Psoas muscle (tissue), 7 donors: ENCODE measurements at regions not wholly inside any gene's neighbourhood (a gene's known extent, or its start where the extent isn't known, plus 50 kb on each side); places are given as distances from the start of the nearest gene placed in this dataset.

Experiments
- ATAC-seq, 4 donors: fragments of 200-7000 bp; cut with Tn5 transposase; one replicate each; pipeline ENCODE4 v1.9.1; 2020; ENCODE audit warnings: moderate library complexity in 3 of 4, mild to moderate bottlenecking in 2 of 4
- DNase-seq, 2 donors: peaks; one replicate each; pipeline ENCODE4 v3.0.0-alpha.2; 2020
- H3K27ac ChIP-seq: fragments of 200-600 bp; one replicate; pipeline ENCODE4 v1.8.0; 2022
- H3K27me3 ChIP-seq, 3 donors: fragments of 200-600 bp in 1 of 3; one replicate each; pipeline versions ENCODE4 v1.6.1 to v1.8.0; 2013 to 2022; ENCODE audit warnings: low read length in 2 of 3, mild to moderate bottlenecking in 2 of 3, moderate library complexity in 1 of 3; ENCODE audit not compliant: insufficient read depth in 3 of 3
- H3K36me3 ChIP-seq, 2 donors: fragments of 200-600 bp in 1 of 2; one replicate each; pipeline versions ENCODE4 v1.6.1 to v1.8.0; 2013 to 2022; ENCODE audit warnings: low read depth in 1 of 2, mild to moderate bottlenecking in 1 of 2, moderate library complexity in 1 of 2; ENCODE audit not compliant: insufficient read depth in 1 of 2
- H3K4me1 ChIP-seq: fragments of 200-600 bp; one replicate; pipeline ENCODE4 v1.8.0; 2022
- H3K4me3 ChIP-seq: fragments of 200-600 bp; one replicate; pipeline ENCODE4 v1.8.0; 2022; ENCODE audit warnings: mild to moderate bottlenecking
- H3K9me3 ChIP-seq: fragments of 200-600 bp; one replicate; pipeline ENCODE4 v1.8.0; 2022
- WGBS, 3 donors: extraction: QIAGEN DNeasy Blood & Tissue Kit; methylation state at CpG; one replicate each; pipeline versions ENCODE4 v1.1.6 to v1.1.7; 2013; 5-methylcytosine and 5-hydroxymethylcytosine counted together
- intact Hi-C, 2 donors: fragments of 100-400 bp; cut with DNase I; formaldehyde crosslinking; loops; one replicate each; pipeline versions ENCODE4 v1.11.0 to v1.14.2; 2022
- TF ChIP-seq, protein P1 (sequence below): fragments of 200-600 bp; IDR thresholded peaks from one replicate; pipeline ENCODE4 v1.8.0; 2022; ENCODE audit warnings: antibody characterized with exemption
- donor health status: healthy with polysubstance abuse.
- donor health status: DM: no; HTN: no; CAD: no; lungs with moderate emphysema.
- donor health status: Bipolar disorder and iron deficiency.
- donor health status: healthy.
- donor health status: DM: yes; HTN: yes; CAD: no.
- donor health status: DM: no; HTN: no; CAD: no.
- donor health status: DM: yes; HTN: yes; CAD: no.

DNA sequence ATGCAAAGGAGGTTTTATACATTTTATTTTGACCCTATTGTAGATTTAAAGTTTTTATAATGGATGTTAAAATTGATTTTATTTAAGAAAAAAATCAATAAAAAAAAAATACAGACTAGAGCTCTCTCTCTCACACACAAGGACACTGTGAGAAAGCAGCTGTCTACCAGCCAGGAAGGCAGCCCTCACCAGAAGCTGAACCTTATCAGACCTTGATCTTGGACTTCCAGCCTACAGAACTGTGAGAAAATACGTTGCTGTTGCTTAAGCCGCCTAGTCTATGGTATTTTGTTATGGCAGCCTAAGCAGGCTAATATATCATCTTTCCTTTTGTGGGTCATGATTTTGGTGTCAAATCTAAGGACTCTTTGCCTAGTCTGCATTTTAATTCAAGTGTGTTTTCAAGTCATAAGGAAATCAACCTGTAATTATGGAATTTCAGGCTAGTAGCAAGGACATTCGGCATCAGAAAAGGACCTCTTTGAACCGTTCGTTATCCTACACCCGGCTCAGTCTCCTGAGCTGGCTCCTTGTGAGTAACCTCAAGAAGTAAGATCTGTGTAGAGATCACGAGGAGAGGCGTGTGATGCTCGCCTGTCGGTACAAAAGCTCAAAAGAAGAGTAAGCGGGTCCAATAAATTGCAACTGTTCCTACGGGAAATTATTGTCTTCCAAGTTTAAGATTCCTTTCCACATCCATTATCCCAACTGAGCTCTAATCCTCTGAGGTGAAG, 98.2 kb downstream of the PDCL3 start:
- ATAC-seq, result no peak
- WGBS, 3 donors, result 74 to 79% (median 76%) methylated on average over 12 of the region's 12 CpGs

DNA sequence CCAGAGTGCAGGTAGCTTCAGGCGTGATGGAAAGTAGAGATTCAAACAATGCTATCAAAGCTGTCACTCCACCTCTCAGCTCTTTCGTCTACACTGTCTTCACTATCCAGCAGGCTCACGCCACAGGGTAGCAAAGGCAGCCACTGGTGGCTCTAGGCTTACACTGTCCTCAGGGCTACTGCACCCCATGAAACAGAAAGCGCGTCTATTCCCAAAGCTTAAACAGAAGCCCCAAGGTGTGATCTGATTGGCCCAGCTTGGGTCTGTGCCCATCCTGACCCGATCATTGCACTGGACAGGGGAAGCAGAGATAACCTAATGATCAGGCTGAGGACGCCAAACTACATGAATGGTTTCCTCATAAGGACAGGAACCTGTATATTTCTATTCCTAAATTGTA, 100.1 kb downstream of the PDCL3 start:
- ATAC-seq, result no peak
- no peak overlapping the region for H3K4me3 ChIP-seq
- intact Hi-C loops, result no loop called here
- no peaks in the 10 kb centered on the region for H3K36me3 ChIP-seq
- WGBS, 3 donors, result 90 to 94% (median 92%) methylated on average over 7 of the region's 7 CpGs
- H3K27ac ChIP-seq, result no peak overlapping the region
- TF ChIP-seq, protein P1, sequence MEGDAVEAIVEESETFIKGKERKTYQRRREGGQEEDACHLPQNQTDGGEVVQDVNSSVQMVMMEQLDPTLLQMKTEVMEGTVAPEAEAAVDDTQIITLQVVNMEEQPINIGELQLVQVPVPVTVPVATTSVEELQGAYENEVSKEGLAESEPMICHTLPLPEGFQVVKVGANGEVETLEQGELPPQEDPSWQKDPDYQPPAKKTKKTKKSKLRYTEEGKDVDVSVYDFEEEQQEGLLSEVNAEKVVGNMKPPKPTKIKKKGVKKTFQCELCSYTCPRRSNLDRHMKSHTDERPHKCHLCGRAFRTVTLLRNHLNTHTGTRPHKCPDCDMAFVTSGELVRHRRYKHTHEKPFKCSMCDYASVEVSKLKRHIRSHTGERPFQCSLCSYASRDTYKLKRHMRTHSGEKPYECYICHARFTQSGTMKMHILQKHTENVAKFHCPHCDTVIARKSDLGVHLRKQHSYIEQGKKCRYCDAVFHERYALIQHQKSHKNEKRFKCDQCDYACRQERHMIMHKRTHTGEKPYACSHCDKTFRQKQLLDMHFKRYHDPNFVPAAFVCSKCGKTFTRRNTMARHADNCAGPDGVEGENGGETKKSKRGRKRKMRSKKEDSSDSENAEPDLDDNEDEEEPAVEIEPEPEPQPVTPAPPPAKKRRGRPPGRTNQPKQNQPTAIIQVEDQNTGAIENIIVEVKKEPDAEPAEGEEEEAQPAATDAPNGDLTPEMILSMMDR, result no peak
- H3K27me3 ChIP-seq, result no peaks in the 10 kb centered on the region
- DNase-seq, result no peak
- no peaks in the 10 kb centered on the region for H3K9me3 ChIP-seq
- no peaks in the 10 kb centered on the region for H3K4me1 ChIP-seq

More for the DNA sequence above, 98.2 kb downstream of the PDCL3 start:
- TF ChIP-seq, protein P1, result no peak
- Histone ChIP-seq H3K27ac (no peak overlapping the region), H3K4me3 (no peak overlapping the region), H3K36me3 (no peaks in the 10 kb centered on the region), H3K9me3 (no peaks in the 10 kb centered on the region), H3K4me1 (no peaks in the 10 kb centered on the region), H3K27me3 (no peaks in the 10 kb centered on the region)
- intact Hi-C loops, result no loop called here
- DNase-seq, result no peak

DNA sequence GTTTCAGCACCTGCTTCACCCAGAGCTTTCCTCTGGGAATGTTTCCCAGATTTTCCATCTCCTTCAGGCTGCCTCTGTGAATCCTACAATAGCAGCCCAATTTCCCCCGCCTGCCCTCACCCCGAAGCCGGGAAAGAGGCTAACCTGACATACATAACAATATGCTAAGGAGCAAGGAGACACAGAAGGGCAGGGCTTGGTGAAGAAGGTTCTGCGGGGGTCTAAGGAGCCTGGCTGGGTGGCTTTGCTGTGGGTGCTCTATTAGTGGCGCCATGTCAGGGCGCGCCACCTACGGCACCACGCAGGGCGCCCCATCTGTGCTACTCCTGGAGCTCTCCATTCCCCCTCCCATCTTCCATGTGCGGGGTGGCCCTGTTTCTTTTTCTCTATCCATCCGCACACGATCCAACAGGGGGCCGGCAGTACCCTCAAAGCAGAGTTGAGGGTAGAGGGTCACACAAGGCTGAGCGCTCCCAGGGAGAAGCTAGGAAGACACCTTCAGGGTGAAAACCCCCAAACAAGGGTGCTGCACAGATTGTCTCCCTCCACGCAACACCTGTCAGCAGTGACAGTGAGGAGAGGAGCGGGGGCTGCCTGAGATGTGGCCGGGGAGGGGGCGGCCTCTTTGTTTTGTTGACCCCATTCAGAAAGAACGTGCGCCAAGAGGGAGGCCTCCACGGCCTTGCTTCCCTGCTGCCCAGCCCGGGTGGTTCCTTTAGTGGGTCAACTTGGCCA, 101.4 kb downstream of the PDCL3 start:
- Histone ChIP-seq H3K4me3 (no peak overlapping the region), H3K27me3 (no peaks in the 10 kb centered on the region), H3K36me3 (no peaks in the 10 kb centered on the region), H3K27ac (no peak overlapping the region), H3K4me1 (no peaks in the 10 kb centered on the region), H3K9me3 (no peaks in the 10 kb centered on the region)
- TF ChIP-seq, protein P1, result no peak
- intact Hi-C loops, result no loop called here
- 92 to 93% (median 93%) methylated on average over 23 of the region's 23 CpGs for WGBS, 3 donors
- no peak for DNase-seq
- ATAC-seq, result no peak

DNA sequence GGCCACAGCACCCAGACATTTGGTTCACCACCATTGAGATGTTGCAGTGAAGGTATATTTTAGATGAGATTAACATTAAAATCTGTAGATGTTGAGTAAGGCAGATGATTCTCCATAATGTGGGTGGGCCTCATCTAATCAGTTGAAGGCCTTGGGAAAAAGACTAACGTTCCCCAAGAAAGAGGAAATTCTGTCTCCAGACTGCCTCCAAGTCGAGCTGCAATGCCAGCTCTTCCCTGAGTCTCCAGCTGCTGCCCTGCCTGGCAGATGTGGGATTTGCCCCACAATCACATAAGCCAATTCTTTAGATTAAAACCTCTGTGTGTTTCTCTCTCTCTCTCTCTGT, 101.9 kb downstream of the PDCL3 start:
- 30 to 31% (median 30%) methylated on average over 2 of the region's 2 CpGs for WGBS, 3 donors
- no peaks in the 10 kb centered on the region for H3K9me3 ChIP-seq
- TF ChIP-seq, protein P1, result no peak
- no peak overlapping the region for H3K4me3 ChIP-seq
- no peaks in the 10 kb centered on the region for H3K4me1 ChIP-seq
- ATAC-seq (no peak), DNase-seq (no peak)
- H3K36me3 ChIP-seq, result no peaks in the 10 kb centered on the region
- H3K27me3 ChIP-seq, result no peaks in the 10 kb centered on the region
- H3K27ac ChIP-seq, result no peak overlapping the region
- intact Hi-C loops, result loop anchor here in 1 of 2 donors (1.0 kb wide), 1 partner anchor 27 kb away; no protein-coding TSS in a partner anchor
